ENCODE measurements at regions not wholly inside any gene's neighbourhood (a gene's known extent, or its start where the extent isn't known, plus 50 kb on each side); places are given as distances from the start of the nearest gene placed in this dataset.

DNA sequence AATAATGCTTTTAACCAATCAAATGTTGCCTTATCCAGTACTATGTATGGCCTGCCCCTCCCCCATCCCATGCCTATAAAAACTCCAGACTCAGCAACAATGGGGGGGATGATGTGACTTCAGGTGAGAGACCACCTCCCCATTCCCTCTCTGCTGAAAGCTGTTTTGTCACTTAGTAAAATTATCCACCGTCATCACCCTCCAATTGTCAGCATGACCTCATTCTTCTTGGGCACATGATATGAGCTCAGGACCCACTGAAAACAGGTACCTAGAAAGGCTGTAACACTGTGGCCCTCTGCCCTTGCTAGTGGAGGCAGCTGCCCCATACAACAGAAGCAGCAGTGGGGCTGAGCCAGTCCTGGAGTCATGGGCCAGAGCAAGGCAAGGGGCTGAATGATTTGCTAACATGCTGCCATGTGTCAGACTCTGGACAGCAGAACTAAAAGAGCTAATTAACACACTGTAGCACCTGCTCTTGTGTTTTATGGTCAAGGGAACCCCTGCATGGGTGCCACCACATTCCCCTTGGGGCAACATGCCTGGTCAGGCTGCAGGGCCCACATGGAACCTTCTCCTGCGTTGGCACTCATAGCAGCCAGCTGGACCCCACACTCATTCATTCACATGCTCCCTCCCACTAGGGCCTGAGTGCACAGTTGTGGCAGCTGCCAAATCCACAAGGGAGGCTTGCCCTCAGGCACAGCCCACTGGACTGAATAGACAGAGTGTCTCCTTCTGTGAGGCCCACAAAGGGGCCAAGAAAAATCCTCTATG, 722.2 kb upstream of the PCDH20 start:
- TF ChIP-seq, protein P1, sequence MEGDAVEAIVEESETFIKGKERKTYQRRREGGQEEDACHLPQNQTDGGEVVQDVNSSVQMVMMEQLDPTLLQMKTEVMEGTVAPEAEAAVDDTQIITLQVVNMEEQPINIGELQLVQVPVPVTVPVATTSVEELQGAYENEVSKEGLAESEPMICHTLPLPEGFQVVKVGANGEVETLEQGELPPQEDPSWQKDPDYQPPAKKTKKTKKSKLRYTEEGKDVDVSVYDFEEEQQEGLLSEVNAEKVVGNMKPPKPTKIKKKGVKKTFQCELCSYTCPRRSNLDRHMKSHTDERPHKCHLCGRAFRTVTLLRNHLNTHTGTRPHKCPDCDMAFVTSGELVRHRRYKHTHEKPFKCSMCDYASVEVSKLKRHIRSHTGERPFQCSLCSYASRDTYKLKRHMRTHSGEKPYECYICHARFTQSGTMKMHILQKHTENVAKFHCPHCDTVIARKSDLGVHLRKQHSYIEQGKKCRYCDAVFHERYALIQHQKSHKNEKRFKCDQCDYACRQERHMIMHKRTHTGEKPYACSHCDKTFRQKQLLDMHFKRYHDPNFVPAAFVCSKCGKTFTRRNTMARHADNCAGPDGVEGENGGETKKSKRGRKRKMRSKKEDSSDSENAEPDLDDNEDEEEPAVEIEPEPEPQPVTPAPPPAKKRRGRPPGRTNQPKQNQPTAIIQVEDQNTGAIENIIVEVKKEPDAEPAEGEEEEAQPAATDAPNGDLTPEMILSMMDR (IDR thresholded peaks at IDR 0.05; ENCODE audit: borderline replicate concordance, insufficient read depth, low read depth, low read length), result no peak
- no peak overlapping the region for H3K4me3 ChIP-seq (ENCODE audit: low read depth, low read length)

DNA sequence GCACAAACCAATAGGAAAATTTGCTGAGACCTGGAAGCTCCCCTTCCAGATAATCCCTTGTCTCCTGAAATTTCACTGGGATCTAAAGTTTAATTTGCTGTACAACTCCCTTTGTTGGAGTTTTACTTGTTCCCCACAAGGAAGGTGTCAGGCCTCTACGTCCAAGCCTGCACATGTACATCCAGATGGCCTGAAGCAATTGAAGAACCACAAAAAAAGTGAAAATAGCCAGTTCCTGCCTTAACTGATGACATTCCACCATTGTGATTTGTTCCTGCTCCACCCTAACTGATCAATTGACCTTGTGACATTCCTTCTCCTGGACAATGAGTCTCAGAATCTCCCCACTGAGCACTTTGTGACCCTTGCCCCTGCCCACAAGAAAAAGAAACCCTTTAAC, 716.0 kb upstream of the PCDH20 start:
- TF ChIP-seq, protein P1 (IDR thresholded peaks at IDR 0.05; ENCODE audit: borderline replicate concordance, insufficient read depth, low read depth, low read length), result no peak
- no peak overlapping the region for H3K4me3 ChIP-seq (ENCODE audit: low read depth, low read length)

DNA sequence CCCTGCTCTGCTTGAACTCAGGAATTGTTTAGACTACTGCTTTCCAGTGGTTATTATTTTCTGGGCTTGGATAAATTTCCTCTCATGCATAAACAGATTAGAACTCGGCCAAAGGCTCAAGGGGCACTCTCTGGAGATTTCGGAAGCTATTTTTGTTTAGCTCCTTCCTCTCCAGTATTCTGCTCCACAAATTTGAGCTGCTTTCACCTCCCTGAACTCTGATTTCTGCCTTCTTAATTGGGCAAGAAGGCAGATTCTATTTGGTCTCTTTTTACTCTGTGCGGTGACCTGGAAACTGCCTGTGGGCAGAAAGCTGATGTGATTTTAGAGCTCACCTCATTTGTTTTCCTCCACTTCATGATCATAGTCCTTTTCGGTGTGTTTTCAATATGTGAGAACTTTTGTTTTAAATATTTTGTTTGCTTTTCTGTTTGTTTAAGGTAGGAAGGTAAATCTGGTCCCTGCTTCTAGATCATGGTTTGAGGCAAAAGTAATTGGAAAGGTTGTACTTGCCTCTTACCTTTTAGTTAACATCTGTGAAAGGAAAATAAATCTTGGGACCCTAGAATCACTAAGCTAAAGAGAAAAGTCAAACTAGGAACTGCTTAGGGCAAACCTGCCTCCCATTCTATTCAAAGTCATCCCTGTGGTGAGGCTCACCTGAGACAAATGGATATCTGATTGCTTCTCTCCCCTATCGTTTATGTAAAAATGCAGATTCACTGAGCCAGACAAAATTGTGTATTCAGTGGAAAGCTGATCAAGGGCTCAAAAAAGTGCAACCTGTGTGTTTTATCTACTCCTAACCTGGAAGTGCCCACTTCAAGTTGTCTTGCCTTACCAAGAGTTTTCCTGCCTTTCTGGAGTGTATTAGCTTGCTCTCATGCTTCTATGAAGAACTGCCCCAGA, 714.7 kb upstream of the PCDH20 start:
- TF ChIP-seq, protein P1 (IDR thresholded peaks at IDR 0.05; ENCODE audit: borderline replicate concordance, insufficient read depth, low read depth, low read length), result no peak
- H3K4me3 ChIP-seq (ENCODE audit: low read depth, low read length), result no peak overlapping the region

DNA sequence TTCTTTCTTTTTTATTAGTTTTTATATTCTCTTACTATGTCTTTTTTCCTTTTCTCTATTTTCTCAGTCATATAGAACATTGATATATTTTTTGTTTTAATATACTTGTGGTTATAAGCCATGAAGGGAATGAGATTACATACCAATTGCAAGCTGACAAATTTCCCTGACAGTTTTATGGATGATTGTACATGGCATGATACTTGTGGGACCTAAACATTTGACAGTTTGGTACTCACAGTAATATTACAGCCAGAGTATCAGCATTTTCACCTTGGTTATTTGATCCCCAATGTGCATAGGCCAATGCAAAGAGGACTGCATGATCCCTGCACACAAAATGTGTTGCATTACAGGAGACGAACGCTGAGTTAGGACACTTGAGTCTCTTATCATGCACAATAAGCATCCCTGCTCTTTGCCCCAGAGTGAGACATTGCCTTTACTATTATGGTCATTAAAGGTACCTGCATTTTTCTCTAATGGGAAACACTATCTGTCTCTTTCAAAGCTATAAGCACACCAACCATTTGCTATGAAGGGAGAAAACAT, 713.4 kb upstream of the PCDH20 start:
- TF ChIP-seq, protein P1 (IDR thresholded peaks at IDR 0.05; ENCODE audit: borderline replicate concordance, insufficient read depth, low read depth, low read length), result no peak

DNA sequence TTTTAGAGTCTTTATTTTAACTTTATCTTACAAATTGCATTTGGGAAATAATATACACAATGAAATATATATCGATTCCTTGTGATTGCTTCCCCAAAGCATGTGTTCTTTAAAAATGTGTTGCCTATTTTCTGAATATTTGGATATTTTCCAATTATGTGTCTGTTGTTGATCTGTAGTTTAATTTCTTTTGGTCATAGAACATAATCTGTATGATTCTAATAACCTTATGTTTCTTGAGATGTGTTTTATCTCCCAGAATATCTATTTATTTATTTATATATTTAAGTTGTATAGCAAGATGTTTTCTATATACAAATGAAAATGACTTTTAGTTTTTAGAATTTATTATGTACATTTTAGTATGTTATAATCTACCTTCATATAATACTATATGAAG, 710.8 kb upstream of the PCDH20 start:
- TF ChIP-seq, protein P1 (IDR thresholded peaks at IDR 0.05; ENCODE audit: borderline replicate concordance, insufficient read depth, low read depth, low read length), result no peak

More for the DNA sequence above, 713.4 kb upstream of the PCDH20 start:
- H3K4me3 ChIP-seq (ENCODE audit: low read depth, low read length), result no peak overlapping the region

DNA sequence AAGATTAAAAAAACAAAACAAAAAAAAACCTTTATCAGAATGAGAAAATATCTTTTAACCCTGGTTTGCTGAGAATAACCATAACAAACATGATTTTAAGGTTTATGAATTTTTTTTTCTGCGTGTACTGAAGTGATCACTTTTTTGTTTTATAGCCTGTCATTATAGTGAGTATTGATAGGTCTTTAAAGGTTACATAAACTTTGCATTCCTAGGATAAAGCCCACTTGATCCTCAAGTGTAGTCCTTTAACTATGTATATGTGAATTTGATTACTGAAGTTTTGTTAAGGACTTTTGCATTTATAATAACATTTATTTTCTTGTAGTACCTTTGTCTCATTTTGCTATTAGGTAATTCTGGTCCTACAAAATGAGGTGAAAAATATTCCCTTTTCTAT, 709.8 kb upstream of the PCDH20 start:
- TF ChIP-seq, protein P1 (IDR thresholded peaks at IDR 0.05; ENCODE audit: borderline replicate concordance, insufficient read depth, low read depth, low read length), result no peak
- H3K4me3 ChIP-seq (ENCODE audit: low read depth, low read length), result no peak overlapping the region

More for the DNA sequence above, 710.8 kb upstream of the PCDH20 start:
- no peak overlapping the region for H3K4me3 ChIP-seq (ENCODE audit: low read depth, low read length)
